HG03060 (cell line): ENCODE measurements at regions not wholly inside any gene's neighbourhood (a gene's known extent, or its start where the extent isn't known, plus 50 kb on each side); places are given as distances from the start of the nearest gene placed in this dataset.
"Not testable (repeated sequence)": the region's sequence is repeated elsewhere in the genome, so short reads cannot be mapped to it uniquely, and the experiment has no call there.

Experiments used
- ATAC-seq: cut with Tn5 transposase; IDR thresholded peaks from one replicate; pipeline ENCODE4 v1.9.1; 2021; ENCODE audit warnings: low read depth, moderate number of reproducible peaks; ENCODE audit not compliant: unreplicated experiment

- ATAC-seq = no peak
Observed at GRCh38 chr10:65032867-65033769, 1511.9 kb downstream of the REEP3 start.

- ATAC-seq = no peak
Observed at GRCh38 chr10:65033957-65034356, 1512.8 kb downstream of the REEP3 start.

GRCh38 chr10:65040796-65041195, 1519.6 kb downstream of the REEP3 start:
- ATAC-seq = no peak

DNA sequence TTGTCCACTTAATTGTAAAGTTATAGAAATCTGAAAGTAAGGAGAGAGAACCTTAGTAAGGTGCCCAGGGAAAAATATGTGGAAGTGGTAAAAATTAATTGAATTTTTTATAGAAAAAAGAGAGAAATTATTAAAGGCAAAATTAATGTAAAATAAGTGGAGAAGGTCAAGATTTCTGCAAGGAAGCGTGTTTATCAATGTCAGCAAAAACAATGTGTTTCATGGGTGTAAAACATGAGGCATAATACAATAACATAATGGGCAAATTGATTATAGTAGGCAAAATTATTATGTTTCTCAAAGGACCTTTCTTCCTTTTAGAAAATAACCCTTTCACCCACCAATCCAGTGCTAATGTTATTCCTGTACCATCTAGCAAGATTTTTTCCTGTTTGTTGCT, 1520.1 kb downstream of the REEP3 start:
- no peak for ATAC-seq

- ATAC-seq = no peak
Observed at GRCh38 chr10:65042496-65042895, 1521.3 kb downstream of the REEP3 start.

- no peak for ATAC-seq
Observed at GRCh38 chr10:65046831-65047230, 1525.6 kb downstream of the REEP3 start.

- not testable (repeated sequence) for ATAC-seq
Observed at GRCh38 chr10:65052111-65052510, 1530.9 kb downstream of the REEP3 start.

GRCh38 chr10:65053397-65053796, 1532.2 kb downstream of the REEP3 start:
- not testable (repeated sequence) for ATAC-seq

GRCh38 chr10:65053831-65054351, 1532.7 kb downstream of the REEP3 start:
- ATAC-seq = not testable (repeated sequence)

GRCh38 chr10:65054701-65055100, 1533.5 kb downstream of the REEP3 start:
- not testable (repeated sequence) for ATAC-seq

- no peak for ATAC-seq
Observed at GRCh38 chr10:65065278-65065677, 1544.1 kb downstream of the REEP3 start.

DNA sequence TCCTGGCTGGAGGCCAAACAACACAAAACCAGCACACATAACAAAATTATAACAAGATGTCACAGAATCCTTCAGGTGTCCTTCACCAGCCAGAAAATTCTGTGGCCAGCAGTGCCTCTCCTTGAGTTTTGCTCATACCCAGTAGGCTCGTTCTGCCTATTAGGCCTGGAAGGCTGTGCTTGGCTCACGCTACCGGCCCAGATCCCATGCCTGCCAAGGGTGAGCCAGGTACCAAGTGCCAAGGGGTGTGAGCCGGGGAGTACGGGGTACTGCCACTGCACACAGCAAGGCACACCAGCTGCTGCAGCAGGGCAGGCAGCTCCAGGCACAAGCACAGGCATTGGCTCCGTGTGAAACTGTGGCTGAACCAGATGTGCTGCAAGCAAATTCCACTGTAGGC, 1562.0 kb downstream of the REEP3 start:
- ATAC-seq = no peak

GRCh38 chr10:65090991-65091390, 1569.8 kb downstream of the REEP3 start:
- no peak for ATAC-seq

DNA sequence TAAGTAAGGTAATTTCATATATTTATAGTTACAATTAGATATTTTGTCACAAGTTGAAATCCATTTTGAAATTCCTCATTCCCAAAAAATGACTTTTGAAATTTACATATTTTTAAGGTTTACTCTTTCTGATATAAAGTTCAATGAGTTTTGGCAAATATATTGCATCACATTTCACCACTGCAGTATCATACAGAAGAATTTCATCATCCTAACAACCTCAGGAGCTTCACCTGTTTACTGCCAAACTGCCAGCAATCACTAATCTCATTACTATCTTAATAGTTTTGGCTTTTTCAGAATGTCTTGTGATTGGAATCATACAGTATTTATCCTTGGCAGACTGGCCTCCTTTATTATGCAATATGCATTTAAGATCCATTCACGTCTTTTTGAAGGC, 1578.9 kb downstream of the REEP3 start:
- ATAC-seq = no peak

DNA sequence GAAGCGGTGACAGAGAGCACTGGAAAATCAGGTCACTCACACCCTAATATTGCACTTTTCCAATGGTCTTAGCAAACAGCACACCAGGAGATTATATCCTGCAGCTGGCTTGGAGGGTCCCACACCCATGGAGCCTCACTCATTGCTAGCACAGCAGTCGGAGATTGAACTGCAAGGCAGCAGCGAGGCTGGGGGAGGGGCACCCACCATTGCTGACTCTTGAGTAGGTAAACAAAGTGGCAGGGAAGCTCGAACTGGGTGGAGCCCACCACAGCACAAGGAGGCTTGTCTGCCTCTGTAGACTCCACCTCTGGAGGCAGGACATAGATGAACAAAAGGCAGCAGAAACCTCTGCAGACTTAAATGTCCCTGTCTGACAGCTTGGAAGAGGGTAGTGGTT, 1579.7 kb downstream of the REEP3 start:
- not testable (repeated sequence) for ATAC-seq

- no peak for ATAC-seq
Observed at GRCh38 chr10:65110009-65110408, 1588.8 kb downstream of the REEP3 start.

DNA sequence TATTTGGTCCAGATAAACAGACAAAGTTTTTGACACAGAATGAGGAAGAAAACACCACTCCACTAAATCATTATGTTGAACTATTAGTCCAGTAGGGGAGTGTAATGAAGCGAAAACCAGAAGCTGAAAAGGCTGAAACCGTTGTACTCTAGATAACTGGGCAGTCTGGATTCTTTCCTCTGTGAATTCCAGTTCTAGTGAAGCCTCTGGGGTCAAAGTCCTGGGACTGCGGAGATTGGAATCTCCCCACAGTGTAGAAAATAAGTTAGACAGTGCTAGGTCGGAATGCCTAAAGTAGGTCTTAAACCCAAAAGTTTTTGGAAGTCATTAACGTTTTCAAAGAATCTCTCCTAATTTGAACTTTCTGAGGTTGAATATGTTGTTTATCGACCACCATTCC, 1589.9 kb downstream of the REEP3 start:
- ATAC-seq = not testable (repeated sequence)

GRCh38 chr10:65112573-65112972, 1591.4 kb downstream of the REEP3 start:
- no peak for ATAC-seq

DNA sequence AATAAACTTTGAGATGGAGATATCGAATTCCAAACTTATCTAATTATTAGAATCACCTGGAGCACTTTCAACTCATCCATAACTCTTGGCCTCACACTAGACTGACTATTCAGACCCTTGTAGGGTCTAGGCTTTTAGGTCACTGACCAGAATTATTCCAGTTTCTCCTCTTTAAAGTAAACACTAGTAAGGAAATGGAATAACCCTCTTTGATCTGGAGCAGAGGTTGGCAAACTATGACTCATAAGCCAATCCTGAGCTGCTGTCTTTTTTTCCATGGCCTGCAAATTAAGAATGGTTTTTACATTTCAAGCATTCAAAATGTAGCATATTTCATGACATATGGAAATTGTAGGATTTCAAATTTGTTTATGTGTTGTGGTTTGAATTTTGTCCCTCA, 1601.9 kb downstream of the REEP3 start:
- ATAC-seq = no peak

- ATAC-seq = no peak
Observed at GRCh38 chr10:65125212-65125611, 1604.0 kb downstream of the REEP3 start.

- ATAC-seq = no peak
Observed at GRCh38 chr10:65126288-65126687, 1605.1 kb downstream of the REEP3 start.

DNA sequence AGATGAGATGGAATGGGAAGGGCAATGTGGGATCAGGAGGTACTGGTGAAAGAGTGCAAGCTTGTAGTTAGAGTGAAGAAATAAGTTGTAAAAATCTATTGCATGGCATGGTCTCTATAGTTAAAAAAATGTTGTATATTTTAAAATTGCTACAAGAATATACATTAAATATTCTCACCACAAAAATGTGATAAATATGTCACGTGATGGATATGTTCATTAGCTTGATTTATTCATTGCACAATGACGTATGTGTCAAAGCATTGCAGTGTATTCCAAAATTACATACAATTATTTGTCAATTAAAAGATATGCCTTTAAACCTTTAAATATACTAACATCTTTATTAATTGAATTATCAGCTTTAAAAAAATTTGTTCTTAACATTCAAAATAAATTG, 1607.1 kb downstream of the REEP3 start:
- ATAC-seq = no peak
